IMR-90 (cell line): ENCODE measurements at regions not wholly inside any gene's neighbourhood (a gene's known extent, or its start where the extent isn't known, plus 50 kb on each side); places are given as distances from the start of the nearest gene placed in this dataset.

Experiments
- ATAC-seq: fragments of 200-7000 bp; cut with Tn5 transposase; 2 replicates; pipeline ENCODE4 v1.9.1; 2020; ENCODE audit warnings: low read depth, mild to moderate bottlenecking, moderate library complexity
- BruUV-seq: library from RNA; stranded (reverse); fragments of 400-500 nt; replicated peaks from 2 replicates; lab custom pipeline; 2021; lab: Mats Ljungman, UMichigan
- CTCF ChIA-PET: fragments of 300-600 bp; formaldehyde crosslinking; extraction: SDS; loops from one replicate; lab custom pipeline; 2021; ENCODE audit warnings: antibody characterized with exemption; lab: Yijun Ruan, JAX
- POLR2A ChIA-PET: fragments of 300-600 bp; sonication (Branson Sonifier 250); formaldehyde crosslinking; loops from one replicate; lab custom pipeline; 2022; ENCODE audit warnings: antibody characterized with exemption; ENCODE audit not compliant: unreplicated experiment; lab: Charles Lee
- DNase-seq: peaks from one replicate; pipeline ENCODE4 v3.0.0; 2013
- H2AFZ ChIP-seq: replicated peaks from 2 replicates; pipeline ENCODE3; 2013; ENCODE audit warnings: low read length, mild to moderate bottlenecking; ENCODE audit not compliant: poor library complexity
- H2AK5ac ChIP-seq: 2 replicates; pipeline ENCODE4 v1.6.1; 2013; ENCODE audit warnings: low read depth, low read length, inconsistent platforms
- H2AK9ac ChIP-seq: replicated peaks from 2 replicates; pipeline ENCODE3; 2013; ENCODE audit warnings: mild to moderate bottlenecking, low read depth, low read length, moderate library complexity; ENCODE audit not compliant: poor library complexity
- H2BK120ac ChIP-seq: 2 replicates; pipeline ENCODE4 v1.6.1; 2013; ENCODE audit warnings: low read depth, low read length, inconsistent platforms
- H2BK15ac ChIP-seq: 3 replicates; pipeline ENCODE4 v1.6.1; 2013; ENCODE audit warnings: low read depth, low read length, inconsistent platforms
- H2BK20ac ChIP-seq: 2 replicates; pipeline ENCODE4 v1.6.1; 2013; ENCODE audit warnings: low read depth, mild to moderate bottlenecking, inconsistent platforms, low read length, moderate library complexity
- H2BK5ac ChIP-seq: 2 replicates; pipeline ENCODE4 v1.6.1; 2013; ENCODE audit warnings: mild to moderate bottlenecking, low read depth, low read length, inconsistent platforms; ENCODE audit not compliant: poor library complexity, severe bottlenecking
- H3K14ac ChIP-seq: replicated peaks from 2 replicates; pipeline ENCODE4 v1.6.1; 2013; ENCODE audit warnings: low read depth, low read length, inconsistent platforms
- H3K18ac ChIP-seq: 2 replicates; pipeline ENCODE4 v1.6.1; 2013; ENCODE audit warnings: low read depth, low read length, control low read depth
- H3K23ac ChIP-seq: 2 replicates; pipeline ENCODE4 v1.6.1; 2013; ENCODE audit warnings: low read depth, low read length, inconsistent platforms
- H3K27ac ChIP-seq: 2 replicates; pipeline ENCODE4 v1.5.1; 2013; ENCODE audit warnings: mild to moderate bottlenecking, control low read depth, low read length; ENCODE audit not compliant: insufficient read depth
- H3K27me3 ChIP-seq: 2 replicates; pipeline ENCODE4 v1.6.1; 2013; ENCODE audit warnings: low read length; ENCODE audit not compliant: control insufficient read depth, insufficient read depth
- H3K36me3 ChIP-seq: 2 replicates; pipeline ENCODE4 v1.6.1; 2013; ENCODE audit warnings: low read length, mixed read lengths; ENCODE audit not compliant: control insufficient read depth, insufficient read depth
- H3K4ac ChIP-seq: 2 replicates; pipeline ENCODE4 v1.6.1; 2013; ENCODE audit warnings: low read depth, low read length, inconsistent platforms
- H3K4me1 ChIP-seq: 2 replicates; pipeline ENCODE4 v1.6.1; 2013; ENCODE audit warnings: low read length, mixed read lengths; ENCODE audit not compliant: control insufficient read depth, insufficient read depth
- H3K4me2 ChIP-seq: 2 replicates; pipeline ENCODE4 v1.6.1; 2013; ENCODE audit warnings: low read depth, mild to moderate bottlenecking, control low read depth, low read length, moderate library complexity
- H3K4me3 ChIP-seq: 2 replicates; pipeline ENCODE4 v1.5.1; 2013; ENCODE audit warnings: low read depth, mild to moderate bottlenecking, control low read depth, low read length, moderate library complexity; ENCODE audit not compliant: insufficient read depth
- H3K56ac ChIP-seq: 2 replicates; pipeline ENCODE4 v1.6.1; 2013; ENCODE audit warnings: low read length, inconsistent platforms; ENCODE audit not compliant: insufficient read depth; ENCODE audit errors: extremely low read depth
- H3K79me1 ChIP-seq, 2 experiments: 2 replicates each; pipeline ENCODE4 v1.6.1; 2013; ENCODE audit warnings: low read length in 2 of 2, inconsistent platforms in 1 of 2, low read depth in 1 of 2
- H3K9ac ChIP-seq: 2 replicates; pipeline ENCODE4 v1.6.1; 2013; ENCODE audit warnings: low read depth, low read length, control low read depth
- H3K9me1 ChIP-seq: 2 replicates; pipeline ENCODE4 v1.6.1; 2013; ENCODE audit warnings: low read length, inconsistent platforms; ENCODE audit not compliant: insufficient read depth
- H3K9me3 ChIP-seq: 2 replicates; pipeline ENCODE4 v1.6.1; 2013; ENCODE audit warnings: low read length; ENCODE audit not compliant: control insufficient read depth, insufficient read depth
- H4K20me1 ChIP-seq: 2 replicates; pipeline ENCODE4 v1.6.1; 2013; ENCODE audit warnings: low read length, inconsistent platforms; ENCODE audit not compliant: insufficient read depth
- H4K5ac ChIP-seq: 2 replicates; pipeline ENCODE4 v1.6.1; 2013; ENCODE audit warnings: mild to moderate bottlenecking, low read depth, low read length, control low read depth
- H4K8ac ChIP-seq, 2 experiments: 2 replicates each; pipeline ENCODE4 v1.6.1; 2013; ENCODE audit warnings: low read depth in 2 of 2, low read length in 2 of 2, control low read depth in 1 of 2, inconsistent platforms in 1 of 2
- H4K91ac ChIP-seq: 2 replicates; pipeline ENCODE4 v1.6.1; 2013; ENCODE audit warnings: low read depth, low read length, inconsistent platforms; ENCODE audit not compliant: insufficient read depth
- BHLHE40 ChIP-seq: fragments of 150-350 bp; IDR thresholded peaks from 2 replicates; pipeline ENCODE4 v1.6.1; 2016; ENCODE audit warnings: mild to moderate bottlenecking, low read depth, low read length
- CEBPB ChIP-seq: IDR thresholded peaks from 2 replicates; pipeline ENCODE4 v1.6.1; 2012; ENCODE audit warnings: low read depth, low read length, improper control_type of control experiment
- MAFK ChIP-seq: IDR thresholded peaks from 2 replicates; pipeline ENCODE4 v1.6.1; 2012; ENCODE audit warnings: low read depth, low read length, improper control_type of control experiment
- MAZ ChIP-seq: IDR thresholded peaks from 2 replicates; pipeline ENCODE4 v1.6.1; 2012; ENCODE audit warnings: low read depth, mild to moderate bottlenecking, low read length, improper control_type of control experiment, moderate library complexity, borderline replicate concordance
- NFE2L2 ChIP-seq: fragments of 150-350 bp; IDR thresholded peaks from 2 replicates; pipeline ENCODE4 v1.6.1; 2016; ENCODE audit warnings: low read depth, mild to moderate bottlenecking, low read length
- POLR2A ChIP-seq: IDR thresholded peaks from 2 replicates; pipeline ENCODE4 v1.6.1; 2012; ENCODE audit warnings: mild to moderate bottlenecking, low read depth, low read length
- RCOR1 ChIP-seq: IDR thresholded peaks from 2 replicates; pipeline ENCODE4 v1.6.1; 2012; ENCODE audit warnings: mild to moderate bottlenecking, low read length, improper control_type of control experiment; ENCODE audit not compliant: insufficient replicate concordance
- RFX5 ChIP-seq: IDR thresholded peaks from 2 replicates; pipeline ENCODE4 v1.8.0; 2012; ENCODE audit warnings: low read depth, mild to moderate bottlenecking, low read length, moderate library complexity
- SMC3 ChIP-seq: fragments of 150-350 bp; IDR thresholded peaks from 2 replicates; pipeline ENCODE4 v1.6.1; 2016; ENCODE audit warnings: low read depth, mild to moderate bottlenecking, antibody characterized with exemption, low read length, moderate library complexity
- WGBS, 2 experiments: methylation state at CpG; one replicate each; pipeline versions ENCODE4 v1.1.5 to v1.1.7; 2013; ENCODE audit warnings: missing lambda C conversion rate in 2 of 2; ENCODE audit not compliant: insufficient read length in 1 of 2; ENCODE audit errors: extremely low coverage in 2 of 2; 5-methylcytosine and 5-hydroxymethylcytosine counted together
- dilution Hi-C: fragments of 300-500 bp; cut with HindIII; formaldehyde crosslinking; loops from one replicate; pipeline ENCODE4 v1.14.3; 2018; ENCODE audit warnings: low sequenced_read_pairs; ENCODE audit not compliant: unreplicated experiment
- in situ Hi-C: fragments of 300-500 bp; cut with MboI; formaldehyde crosslinking; loops from 3 replicates; pipeline ENCODE4 v1.14.3; 2019; ENCODE audit warnings: low sequenced_read_pairs, inconsistent platforms, mixed read lengths
- intact Hi-C: fragments of 100-400 bp; cut with micrococcal nuclease; formaldehyde crosslinking; loops from 2 replicates; pipeline ENCODE4 v1.10.0; 2022
- TF ChIP-seq, protein P1 (sequence below): fragments of 150-350 bp; IDR thresholded peaks from 2 replicates; pipeline ENCODE4 v1.6.1; 2016; ENCODE audit warnings: low read depth, mild to moderate bottlenecking, low read length, moderate library complexity, borderline replicate concordance

GRCh38 chr3:963255-963654 lies 129.6 kb upstream of the CNTN6 start:
- Histone ChIP-seq H4K5ac (no peak overlapping the region), H4K8ac (no peak overlapping the region), H3K9ac (no peak overlapping the region), H2BK20ac (no peak overlapping the region), H3K27me3 (no peaks in the 10 kb centered on the region), H3K36me3 (no peaks in the 10 kb centered on the region), H3K14ac (no peak overlapping the region), H2AK5ac (no peak overlapping the region), H3K79me1 (no peaks in the 10 kb centered on the region), H4K91ac (no peak overlapping the region), H2BK15ac (no peak overlapping the region), H3K27ac (no peak overlapping the region), H3K4me2 (no peak overlapping the region), H2BK5ac (no peak overlapping the region), H2BK120ac (no peak overlapping the region), H3K23ac (no peak overlapping the region), H3K18ac (no peak overlapping the region), H3K56ac (no peak overlapping the region), H3K9me3 (peaks cover 9% of the 10 kb centered on the region), H3K4me3 (no peak overlapping the region), H3K4ac (no peak overlapping the region), H2AFZ (no peak overlapping the region), H4K20me1 (no peaks in the 10 kb centered on the region), H3K9me1 (no peaks in the 10 kb centered on the region), H2AK9ac (no peak overlapping the region), H3K4me1 (no peaks in the 10 kb centered on the region)
- dilution Hi-C loops: no loop called here
- no peak for TF ChIP-seq NFE2L2
- no peak for TF ChIP-seq SMC3
- TF ChIP-seq CEBPB: no peak
- TF ChIP-seq, protein P1, sequence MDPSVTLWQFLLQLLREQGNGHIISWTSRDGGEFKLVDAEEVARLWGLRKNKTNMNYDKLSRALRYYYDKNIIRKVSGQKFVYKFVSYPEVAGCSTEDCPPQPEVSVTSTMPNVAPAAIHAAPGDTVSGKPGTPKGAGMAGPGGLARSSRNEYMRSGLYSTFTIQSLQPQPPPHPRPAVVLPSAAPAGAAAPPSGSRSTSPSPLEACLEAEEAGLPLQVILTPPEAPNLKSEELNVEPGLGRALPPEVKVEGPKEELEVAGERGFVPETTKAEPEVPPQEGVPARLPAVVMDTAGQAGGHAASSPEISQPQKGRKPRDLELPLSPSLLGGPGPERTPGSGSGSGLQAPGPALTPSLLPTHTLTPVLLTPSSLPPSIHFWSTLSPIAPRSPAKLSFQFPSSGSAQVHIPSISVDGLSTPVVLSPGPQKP: no peak
- TF ChIP-seq BHLHE40: no peak
- no peak for TF ChIP-seq RFX5
- no peak for TF ChIP-seq RCOR1
- no peak for TF ChIP-seq MAZ
- no peak for TF ChIP-seq POLR2A
- no peak for TF ChIP-seq MAFK
- POLR2A ChIA-PET: no interaction called here
- CTCF ChIA-PET: no interaction called here
- in situ Hi-C loops: no loop called here
- intact Hi-C loops: no loop called here
- ATAC-seq (no peak), DNase-seq (no peak)
- 20% methylated on average over 1 of the region's 2 CpGs; no CpG with 5 or more reads in 1 of the 2 experiments for WGBS, 2 experiments
- no TSS peak for BruUV-seq
